ENCODE measurements at regions not wholly inside any gene's neighbourhood (a gene's known extent, or its start where the extent isn't known, plus 50 kb on each side); places are given as distances from the start of the nearest gene placed in this dataset.

GRCh38 chr16:86089334-86089900 is 190.5 kb downstream of the IRF8 start:
- TF ChIP-seq SP1 (IDR thresholded peaks at IDR 0.05), result no peak
- TF ChIP-seq FOXM1 (IDR thresholded peaks at IDR 0.05; ENCODE audit: borderline replicate concordance), result no peak
- no peak for TF ChIP-seq SUZ12 (IDR thresholded peaks at IDR 0.05)
- TF ChIP-seq ZNF384 (IDR thresholded peaks at IDR 0.05), result no peak
